ENCODE measurements at regions not wholly inside any gene's neighbourhood (a gene's known extent, or its start where the extent isn't known, plus 50 kb on each side); places are given as distances from the start of the nearest gene placed in this dataset.

- H3K9ac ChIP-seq (ENCODE audit: low read length), result no peak overlapping the region
- no peaks in the 10 kb centered on the region for H3K79me1 ChIP-seq (replicated peaks; ENCODE audit: low read length, poor library complexity, severe bottlenecking)
- H3K4me1 ChIP-seq (ENCODE audit: control insufficient read depth, insufficient read depth, low read depth, low read length), result no peaks in the 10 kb centered on the region
- no peak overlapping the region for H2BK120ac ChIP-seq (ENCODE audit: low read depth, low read length)
- H3K9me3 ChIP-seq (ENCODE audit: control insufficient read depth, low read length), result peaks cover 5% of the 10 kb centered on the region
- no peak overlapping the region for H3K4ac ChIP-seq (ENCODE audit: low read depth in 1 of 2, low read length in 2 of 2)
- H2BK15ac ChIP-seq (ENCODE audit: low read depth, poor library complexity, severe bottlenecking), result no peak overlapping the region
- no peak overlapping the region for H3K18ac ChIP-seq (ENCODE audit: low read depth in 1 of 2, low read length in 2 of 2)
- 100% methylated on average over 3 of the region's 4 CpGs for WGBS
- no peak overlapping the region for H4K91ac ChIP-seq (ENCODE audit: low read length)
- H3K27me3 ChIP-seq (ENCODE audit: control insufficient read depth in 1 of 2, insufficient read depth in 1 of 2, low read length in 2 of 2), result no peaks in the 10 kb centered on the region
- no peaks in the 10 kb centered on the region for H3K36me3 ChIP-seq (ENCODE audit: control insufficient read depth in 1 of 2, insufficient read depth in 2 of 2, low read depth in 1 of 2, low read length in 2 of 2)
- no peak overlapping the region for H2BK5ac ChIP-seq (ENCODE audit: low read depth, low read length, poor library complexity, severe bottlenecking)
- H4K8ac ChIP-seq (ENCODE audit: low read length), result no peak overlapping the region
- no peak overlapping the region for H2AFZ ChIP-seq (ENCODE audit: low read depth, low read length)
- no peak overlapping the region for H3K23ac ChIP-seq (ENCODE audit: low read length in 2 of 2)
- no peak overlapping the region for H3K14ac ChIP-seq (ENCODE audit: low read length in 2 of 2)
- no peak overlapping the region for H3K4me2 ChIP-seq (ENCODE audit: low read length, poor library complexity, severe bottlenecking)
- no peak overlapping the region for H3K27ac ChIP-seq (ENCODE audit: low read length, poor library complexity, severe bottlenecking)
- DNase-seq, result no peak
- no peak overlapping the region for H3K4me3 ChIP-seq (ENCODE audit: insufficient read depth in 1 of 2, low read depth in 1 of 2, low read length in 2 of 2)
- H2BK12ac ChIP-seq (ENCODE audit: low read length in 2 of 2), result no peak overlapping the region
- no peak overlapping the region for H2AK5ac ChIP-seq (ENCODE audit: low read length, severe bottlenecking)
Measured at GRCh38 chr2:157203651-157204050, 53.9 kb upstream of the GALNT5 start.

- Histone ChIP-seq H3K27me3 (ENCODE audit: control insufficient read depth in 1 of 2, insufficient read depth in 1 of 2, low read length in 2 of 2) (no peaks in the 10 kb centered on the region), H3K4me1 (ENCODE audit: control insufficient read depth, insufficient read depth, low read depth, low read length) (no peaks in the 10 kb centered on the region), H2BK5ac (ENCODE audit: low read depth, low read length, poor library complexity, severe bottlenecking) (no peak overlapping the region), H3K4me3 (ENCODE audit: insufficient read depth in 1 of 2, low read depth in 1 of 2, low read length in 2 of 2) (no peak overlapping the region), H4K91ac (ENCODE audit: low read length) (no peak overlapping the region), H3K9me3 (ENCODE audit: control insufficient read depth, low read length) (peaks cover 5% of the 10 kb centered on the region), H3K79me1 (replicated peaks; ENCODE audit: low read length, poor library complexity, severe bottlenecking) (no peaks in the 10 kb centered on the region), H3K9ac (ENCODE audit: low read length) (no peak overlapping the region), H3K4me2 (ENCODE audit: low read length, poor library complexity, severe bottlenecking) (no peak overlapping the region), H4K8ac (ENCODE audit: low read length) (no peak overlapping the region), H2AK5ac (ENCODE audit: low read length, severe bottlenecking) (no peak overlapping the region), H3K14ac (ENCODE audit: low read length in 2 of 2) (no peak overlapping the region), H3K27ac (ENCODE audit: low read length, poor library complexity, severe bottlenecking) (no peak overlapping the region), H2BK120ac (ENCODE audit: low read depth, low read length) (no peak overlapping the region), H3K23ac (ENCODE audit: low read length in 2 of 2) (no peak overlapping the region), H3K36me3 (ENCODE audit: control insufficient read depth in 1 of 2, insufficient read depth in 2 of 2, low read depth in 1 of 2, low read length in 2 of 2) (no peaks in the 10 kb centered on the region), H2BK12ac (ENCODE audit: low read length in 2 of 2) (no peak overlapping the region), H2BK15ac (ENCODE audit: low read depth, poor library complexity, severe bottlenecking) (no peak overlapping the region), H3K18ac (ENCODE audit: low read depth in 1 of 2, low read length in 2 of 2) (no peak overlapping the region), H2AFZ (ENCODE audit: low read depth, low read length) (no peak overlapping the region), H3K4ac (ENCODE audit: low read depth in 1 of 2, low read length in 2 of 2) (no peak overlapping the region)
- WGBS, result 94% methylated on average over 3 of the region's 3 CpGs
- no peak for DNase-seq
Measured at GRCh38 chr2:157204401-157204800, 53.1 kb upstream of the GALNT5 start.

GRCh38 chr2:157206916-157207315, 50.6 kb upstream of the GALNT5 start:
- no peak overlapping the region for H3K18ac ChIP-seq (ENCODE audit: low read depth in 1 of 2, low read length in 2 of 2)
- no peak overlapping the region for H3K4me2 ChIP-seq (ENCODE audit: low read length, poor library complexity, severe bottlenecking)
- no peak overlapping the region for H3K4me3 ChIP-seq (ENCODE audit: insufficient read depth in 1 of 2, low read depth in 1 of 2, low read length in 2 of 2)
- H2BK120ac ChIP-seq (ENCODE audit: low read depth, low read length), result no peak overlapping the region
- H4K8ac ChIP-seq (ENCODE audit: low read length), result no peak overlapping the region
- no peak overlapping the region for H3K14ac ChIP-seq (ENCODE audit: low read length in 2 of 2)
- H2AK5ac ChIP-seq (ENCODE audit: low read length, severe bottlenecking), result no peak overlapping the region
- DNase-seq, result no peak
- H2BK5ac ChIP-seq (ENCODE audit: low read depth, low read length, poor library complexity, severe bottlenecking), result no peak overlapping the region
- H3K27me3 ChIP-seq (ENCODE audit: control insufficient read depth in 1 of 2, insufficient read depth in 1 of 2, low read length in 2 of 2), result no peaks in the 10 kb centered on the region
- H2BK15ac ChIP-seq (ENCODE audit: low read depth, poor library complexity, severe bottlenecking), result no peak overlapping the region
- H2BK12ac ChIP-seq (ENCODE audit: low read length in 2 of 2), result no peak overlapping the region
- no peaks in the 10 kb centered on the region for H3K36me3 ChIP-seq (ENCODE audit: control insufficient read depth in 1 of 2, insufficient read depth in 2 of 2, low read depth in 1 of 2, low read length in 2 of 2)
- H3K4me1 ChIP-seq (ENCODE audit: control insufficient read depth, insufficient read depth, low read depth, low read length), result no peaks in the 10 kb centered on the region
- no peak overlapping the region for H3K27ac ChIP-seq (ENCODE audit: low read length, poor library complexity, severe bottlenecking)
- H3K23ac ChIP-seq (ENCODE audit: low read length in 2 of 2), result no peak overlapping the region
- no peak overlapping the region for H2AFZ ChIP-seq (ENCODE audit: low read depth, low read length)
- no peak overlapping the region for H3K9ac ChIP-seq (ENCODE audit: low read length)
- no peak overlapping the region for H3K4ac ChIP-seq (ENCODE audit: low read depth in 1 of 2, low read length in 2 of 2)
- no peaks in the 10 kb centered on the region for H3K9me3 ChIP-seq (ENCODE audit: control insufficient read depth, low read length)
- H4K91ac ChIP-seq (ENCODE audit: low read length), result no peak overlapping the region
- H3K79me1 ChIP-seq (replicated peaks; ENCODE audit: low read length, poor library complexity, severe bottlenecking), result no peaks in the 10 kb centered on the region
- 67% methylated on average over 2 of the region's 3 CpGs for WGBS
